ENCODE measurements at regions not wholly inside any gene's neighbourhood (a gene's known extent, or its start where the extent isn't known, plus 50 kb on each side); places are given as distances from the start of the nearest gene placed in this dataset.

DNA sequence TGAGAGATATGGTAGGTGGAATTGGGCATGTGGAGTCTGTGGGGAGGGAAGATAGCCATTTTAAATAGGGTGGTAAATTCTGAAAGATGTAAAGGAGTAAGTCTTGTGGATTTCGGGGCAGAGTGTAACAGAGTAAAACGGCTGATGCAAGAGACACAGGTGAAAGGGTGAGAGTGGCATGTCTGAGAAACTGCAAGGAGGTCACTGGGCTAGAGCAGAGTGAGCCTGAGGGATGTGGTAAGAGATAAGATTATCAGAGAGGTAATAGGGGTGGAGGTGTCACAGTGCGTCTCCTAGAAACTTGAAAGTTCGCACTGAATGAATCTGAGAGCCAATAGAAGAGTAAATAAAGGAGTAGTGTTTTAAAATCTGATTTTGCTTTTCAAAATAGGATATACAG lies 308.1 kb downstream of the EPM2A start:
- no peak overlapping the region for H3K27ac ChIP-seq
- TF ChIP-seq, protein P1, sequence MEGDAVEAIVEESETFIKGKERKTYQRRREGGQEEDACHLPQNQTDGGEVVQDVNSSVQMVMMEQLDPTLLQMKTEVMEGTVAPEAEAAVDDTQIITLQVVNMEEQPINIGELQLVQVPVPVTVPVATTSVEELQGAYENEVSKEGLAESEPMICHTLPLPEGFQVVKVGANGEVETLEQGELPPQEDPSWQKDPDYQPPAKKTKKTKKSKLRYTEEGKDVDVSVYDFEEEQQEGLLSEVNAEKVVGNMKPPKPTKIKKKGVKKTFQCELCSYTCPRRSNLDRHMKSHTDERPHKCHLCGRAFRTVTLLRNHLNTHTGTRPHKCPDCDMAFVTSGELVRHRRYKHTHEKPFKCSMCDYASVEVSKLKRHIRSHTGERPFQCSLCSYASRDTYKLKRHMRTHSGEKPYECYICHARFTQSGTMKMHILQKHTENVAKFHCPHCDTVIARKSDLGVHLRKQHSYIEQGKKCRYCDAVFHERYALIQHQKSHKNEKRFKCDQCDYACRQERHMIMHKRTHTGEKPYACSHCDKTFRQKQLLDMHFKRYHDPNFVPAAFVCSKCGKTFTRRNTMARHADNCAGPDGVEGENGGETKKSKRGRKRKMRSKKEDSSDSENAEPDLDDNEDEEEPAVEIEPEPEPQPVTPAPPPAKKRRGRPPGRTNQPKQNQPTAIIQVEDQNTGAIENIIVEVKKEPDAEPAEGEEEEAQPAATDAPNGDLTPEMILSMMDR (conservative IDR thresholded peaks at IDR 0.05), result no peak

DNA sequence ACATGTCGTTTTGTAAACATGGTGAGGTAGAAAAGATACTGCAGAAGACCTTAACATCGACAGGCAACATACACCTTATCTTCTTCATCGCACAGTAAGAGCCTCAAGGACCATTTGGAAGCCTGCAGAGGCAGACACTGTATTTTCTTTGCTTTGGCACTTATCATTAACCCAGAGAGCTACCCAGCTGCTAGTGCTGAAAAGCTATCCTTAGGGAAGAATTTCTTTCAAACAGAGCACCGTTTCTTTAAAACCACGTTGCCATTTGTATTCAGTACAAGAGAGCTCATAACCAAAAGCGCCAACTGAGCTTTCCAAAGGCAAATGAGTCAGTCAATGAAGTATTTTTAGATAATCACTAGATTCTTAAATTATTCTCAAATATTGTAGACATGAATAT lies 306.6 kb downstream of the EPM2A start:
- TF ChIP-seq, protein P1 (conservative IDR thresholded peaks at IDR 0.05), result no peak

DNA sequence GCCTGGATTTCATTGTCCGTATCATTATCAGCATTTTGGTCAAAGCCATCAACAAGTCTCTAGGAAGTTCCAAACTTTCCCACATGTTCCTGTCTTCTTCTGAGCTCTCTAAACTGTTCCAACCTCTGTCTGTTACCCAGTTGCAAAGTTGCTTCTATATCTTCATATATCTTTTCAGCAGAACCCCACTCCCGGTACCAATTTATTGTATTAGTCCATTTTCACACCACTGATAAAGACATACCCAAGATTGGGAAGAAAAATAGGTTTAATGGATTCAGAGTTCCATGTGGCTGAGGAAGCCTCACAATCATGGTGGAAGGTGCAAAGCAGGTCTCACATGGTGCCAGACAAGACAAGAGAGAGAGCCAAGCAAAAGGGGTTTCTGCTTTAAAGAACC lies 293.2 kb downstream of the EPM2A start:
- TF ChIP-seq, protein P1 (conservative IDR thresholded peaks at IDR 0.05), result no peak
- H3K27ac ChIP-seq, result no peak overlapping the region

More for the DNA sequence above, 306.6 kb downstream of the EPM2A start:
- no peak overlapping the region for H3K27ac ChIP-seq

DNA sequence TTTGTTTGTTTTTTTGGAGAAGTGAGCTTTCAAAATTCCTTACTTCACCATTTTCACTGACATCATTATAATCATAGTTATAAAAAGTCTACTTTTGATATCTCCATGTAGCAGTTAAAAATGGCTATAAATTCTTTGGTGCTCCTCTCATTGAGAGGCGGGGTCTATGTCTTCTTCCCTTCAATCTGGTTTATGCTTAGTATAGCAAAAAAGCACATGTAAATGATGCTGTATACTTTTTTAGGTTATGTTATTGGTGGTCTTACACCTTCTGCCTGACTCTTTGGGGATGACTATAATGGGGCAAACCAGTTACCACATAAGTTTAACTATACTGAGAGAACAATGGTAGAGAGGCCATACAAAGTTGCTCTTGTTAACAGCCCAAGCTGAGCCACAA lies 289.6 kb downstream of the EPM2A start:
- TF ChIP-seq, protein P1 (conservative IDR thresholded peaks at IDR 0.05), result no peak
- H3K27ac ChIP-seq, result no peak overlapping the region

DNA sequence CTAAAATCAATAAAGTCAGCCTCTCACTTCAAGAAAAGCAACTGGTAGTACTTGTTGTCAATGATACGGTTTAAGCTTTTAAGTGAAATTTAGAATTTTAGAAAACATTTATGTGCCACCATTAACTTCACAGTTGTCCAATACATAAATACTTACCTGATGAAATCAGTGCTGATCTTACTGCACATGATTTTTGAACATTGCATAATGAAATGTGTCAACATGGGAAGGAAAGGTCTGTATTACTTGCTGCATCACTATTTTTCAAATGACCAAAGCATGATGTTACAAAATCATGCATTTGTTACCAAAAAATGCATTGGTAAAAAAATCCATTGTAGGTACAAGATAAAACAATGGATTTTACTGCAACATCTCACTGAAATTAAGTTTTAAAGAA lies 284.3 kb downstream of the EPM2A start:
- TF ChIP-seq, protein P1 (conservative IDR thresholded peaks at IDR 0.05), result no peak
- no peak overlapping the region for H3K27ac ChIP-seq

DNA sequence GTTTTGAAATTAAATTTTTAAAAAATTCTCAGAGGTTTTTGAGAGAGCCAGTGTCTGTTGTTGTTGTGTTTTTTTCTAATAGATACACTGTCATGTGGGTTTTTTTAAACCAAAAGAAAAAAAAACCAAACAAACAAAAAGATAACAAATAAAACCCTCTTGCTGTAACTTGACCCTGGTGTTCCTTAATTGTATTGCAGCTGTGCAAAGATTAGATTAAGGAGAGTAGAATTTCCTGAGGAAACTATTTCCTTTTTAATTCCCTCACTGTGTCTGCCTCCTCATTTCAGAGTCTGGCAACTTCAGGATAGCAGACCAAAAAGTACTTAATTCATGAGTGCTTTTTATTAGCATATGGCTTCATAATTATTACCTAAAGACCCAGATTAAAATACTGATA lies 281.9 kb downstream of the EPM2A start:
- no peak overlapping the region for H3K27ac ChIP-seq
- TF ChIP-seq, protein P1 (conservative IDR thresholded peaks at IDR 0.05), result peak; percentile 61

DNA sequence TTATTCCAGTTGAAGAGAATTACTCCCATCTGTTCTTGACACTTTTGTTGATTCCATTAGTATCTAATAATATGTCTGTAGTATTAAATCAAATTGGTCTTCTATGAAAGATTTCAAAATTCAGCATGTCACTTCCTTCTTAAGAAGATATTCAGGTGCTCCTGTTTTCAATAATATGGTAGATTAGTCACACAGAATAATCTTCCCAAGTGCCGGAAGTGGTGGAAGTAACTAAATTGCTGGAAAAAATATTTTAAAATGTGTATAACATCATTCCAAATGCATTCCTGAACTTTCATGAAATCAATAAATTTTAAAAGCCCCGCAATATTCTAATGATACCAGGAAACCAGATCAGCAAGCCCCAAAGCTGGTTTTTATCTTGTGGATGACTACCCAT lies 281.3 kb downstream of the EPM2A start:
- TF ChIP-seq, protein P1 (conservative IDR thresholded peaks at IDR 0.05), result no peak

DNA sequence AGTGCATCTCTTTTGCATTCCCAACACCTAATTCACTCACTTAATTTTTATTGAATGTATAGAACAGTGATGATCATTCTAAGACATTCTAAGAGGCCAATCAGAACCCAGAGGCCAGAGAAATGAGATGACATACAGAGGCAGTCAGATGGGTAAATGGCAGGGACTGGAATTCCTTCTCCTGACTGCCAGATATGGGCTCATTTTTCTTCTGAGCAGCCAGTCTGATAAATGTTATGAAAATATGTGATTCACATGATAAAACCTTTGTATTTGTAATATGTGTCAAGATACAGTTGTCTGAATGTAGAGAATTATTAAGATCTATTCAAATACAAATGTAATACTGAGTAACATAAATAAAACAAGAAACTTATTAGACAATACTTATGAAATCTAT lies 277.8 kb downstream of the EPM2A start:
- no peak overlapping the region for H3K27ac ChIP-seq
- TF ChIP-seq, protein P1 (conservative IDR thresholded peaks at IDR 0.05), result no peak

More for the DNA sequence above, 281.3 kb downstream of the EPM2A start:
- H3K27ac ChIP-seq, result no peak overlapping the region

All from VCaP (cell line).